ENCODE measurements at regions not wholly inside any gene's neighbourhood (a gene's known extent, or its start where the extent isn't known, plus 50 kb on each side); places are given as distances from the start of the nearest gene placed in this dataset.

- no peak for DNase-seq (ENCODE audit: low spot score)
Measured at GRCh38 chr18:72181241-72181764, 362.8 kb downstream of the CBLN2 start.

- no peak for DNase-seq (ENCODE audit: low spot score)
Measured at GRCh38 chr18:72180689-72181088, 363.5 kb downstream of the CBLN2 start.

- no peak for DNase-seq (ENCODE audit: low spot score)
Measured at GRCh38 chr18:72174972-72175649, 369.0 kb downstream of the CBLN2 start.

GRCh38 chr18:72171596-72171995 is 372.5 kb downstream of the CBLN2 start:
- no peak for DNase-seq (ENCODE audit: low spot score)

- DNase-seq (ENCODE audit: low spot score), result no peak
Measured at GRCh38 chr18:72161691-72162090, 382.5 kb downstream of the CBLN2 start.

- DNase-seq (ENCODE audit: low spot score), result no peak
Measured at GRCh38 chr18:72160510-72161445, 383.4 kb downstream of the CBLN2 start.

GRCh38 chr18:72155327-72155726 is 388.8 kb downstream of the CBLN2 start:
- no peak for DNase-seq (ENCODE audit: low spot score)

- DNase-seq (ENCODE audit: low spot score), result no peak
Measured at GRCh38 chr18:72154926-72155325, 389.2 kb downstream of the CBLN2 start.

GRCh38 chr18:72152935-72153334 is 391.2 kb downstream of the CBLN2 start:
- DNase-seq (ENCODE audit: low spot score), result no peak

- no peak for DNase-seq (ENCODE audit: low spot score)
Measured at GRCh38 chr18:72147830-72148229, 396.3 kb downstream of the CBLN2 start.

- DNase-seq (ENCODE audit: low spot score), result no peak
Measured at GRCh38 chr18:72140007-72140406, 404.1 kb downstream of the CBLN2 start.

- no peak for DNase-seq (ENCODE audit: low spot score)
Measured at GRCh38 chr18:72128649-72129048, 415.5 kb downstream of the CBLN2 start.

- no peak for DNase-seq (ENCODE audit: low spot score)
Measured at GRCh38 chr18:72122103-72122502, 422.0 kb downstream of the CBLN2 start.

GRCh38 chr18:72119082-72119481 is 425.1 kb downstream of the CBLN2 start:
- no peak for DNase-seq (ENCODE audit: low spot score)

GRCh38 chr18:72114801-72115594 is 429.1 kb downstream of the CBLN2 start:
- DNase-seq (ENCODE audit: low spot score), result no peak

GRCh38 chr18:72107647-72108383 is 436.3 kb downstream of the CBLN2 start:
- no peak for DNase-seq (ENCODE audit: low spot score)

GRCh38 chr18:72104851-72105250 is 439.3 kb downstream of the CBLN2 start:
- no peak for DNase-seq (ENCODE audit: low spot score)

GRCh38 chr18:72102412-72102811 is 441.7 kb downstream of the CBLN2 start:
- DNase-seq (ENCODE audit: low spot score), result no peak

- DNase-seq (ENCODE audit: low spot score), result no peak
Measured at GRCh38 chr18:72100465-72101004, 443.6 kb downstream of the CBLN2 start.

- DNase-seq (ENCODE audit: low spot score), result no peak
Measured at GRCh38 chr18:72091369-72091768, 452.8 kb downstream of the CBLN2 start.

GRCh38 chr18:72089432-72089831 is 454.7 kb downstream of the CBLN2 start:
- no peak for DNase-seq (ENCODE audit: low spot score)

Data from HuH-7 (cell line).